Kidney epithelial cell (primary cell): ENCODE measurements at regions not wholly inside any gene's neighbourhood (a gene's known extent, or its start where the extent isn't known, plus 50 kb on each side); places are given as distances from the start of the nearest gene placed in this dataset.
A peak's percentile ranks its signal among the peaks of the same experiment; 100 is the strongest.

Source experiments
- DNase-seq: peaks from one replicate; pipeline ENCODE4 v3.0.0-alpha.2; 2010; ENCODE audit warnings: low read depth
- H3K27me3 ChIP-seq: 2 replicates; pipeline ENCODE4 v1.6.0; 2011; ENCODE audit warnings: low read length; ENCODE audit not compliant: control insufficient read depth, insufficient read depth
- H3K36me3 ChIP-seq: 2 replicates; pipeline ENCODE4 v1.5.1; 2011; ENCODE audit warnings: low read length; ENCODE audit not compliant: control insufficient read depth, insufficient read depth
- H3K4me3 ChIP-seq: 2 replicates; pipeline ENCODE4 v1.5.1; 2011; ENCODE audit warnings: low read depth, mild to moderate bottlenecking, control low read depth, low read length
- TF ChIP-seq, protein P1 (sequence below): IDR thresholded peaks from 2 replicates; pipeline ENCODE4 v1.5.1; 2011; ENCODE audit warnings: mild to moderate bottlenecking, moderate library complexity, low read length, control low read depth, inconsistent platforms; ENCODE audit not compliant: insufficient read depth, poor library complexity, severe bottlenecking

- Histone ChIP-seq H3K27me3 (no peaks in the 10 kb centered on the region), H3K36me3 (no peaks in the 10 kb centered on the region), H3K4me3 (no peak overlapping the region)
- peak; percentile 21 for DNase-seq
- TF ChIP-seq, protein P1, sequence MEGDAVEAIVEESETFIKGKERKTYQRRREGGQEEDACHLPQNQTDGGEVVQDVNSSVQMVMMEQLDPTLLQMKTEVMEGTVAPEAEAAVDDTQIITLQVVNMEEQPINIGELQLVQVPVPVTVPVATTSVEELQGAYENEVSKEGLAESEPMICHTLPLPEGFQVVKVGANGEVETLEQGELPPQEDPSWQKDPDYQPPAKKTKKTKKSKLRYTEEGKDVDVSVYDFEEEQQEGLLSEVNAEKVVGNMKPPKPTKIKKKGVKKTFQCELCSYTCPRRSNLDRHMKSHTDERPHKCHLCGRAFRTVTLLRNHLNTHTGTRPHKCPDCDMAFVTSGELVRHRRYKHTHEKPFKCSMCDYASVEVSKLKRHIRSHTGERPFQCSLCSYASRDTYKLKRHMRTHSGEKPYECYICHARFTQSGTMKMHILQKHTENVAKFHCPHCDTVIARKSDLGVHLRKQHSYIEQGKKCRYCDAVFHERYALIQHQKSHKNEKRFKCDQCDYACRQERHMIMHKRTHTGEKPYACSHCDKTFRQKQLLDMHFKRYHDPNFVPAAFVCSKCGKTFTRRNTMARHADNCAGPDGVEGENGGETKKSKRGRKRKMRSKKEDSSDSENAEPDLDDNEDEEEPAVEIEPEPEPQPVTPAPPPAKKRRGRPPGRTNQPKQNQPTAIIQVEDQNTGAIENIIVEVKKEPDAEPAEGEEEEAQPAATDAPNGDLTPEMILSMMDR: no peak
These were observed 456.5 kb downstream of the OMA1 start for GRCh38 chr1:58089898-58090534.

- Histone ChIP-seq H3K4me3 (no peak overlapping the region), H3K27me3 (no peaks in the 10 kb centered on the region), H3K36me3 (no peaks in the 10 kb centered on the region)
- DNase-seq: no peak
- TF ChIP-seq, protein P1: no peak
These were observed 462.3 kb downstream of the OMA1 start for GRCh38 chr1:58084266-58084665.

DNA sequence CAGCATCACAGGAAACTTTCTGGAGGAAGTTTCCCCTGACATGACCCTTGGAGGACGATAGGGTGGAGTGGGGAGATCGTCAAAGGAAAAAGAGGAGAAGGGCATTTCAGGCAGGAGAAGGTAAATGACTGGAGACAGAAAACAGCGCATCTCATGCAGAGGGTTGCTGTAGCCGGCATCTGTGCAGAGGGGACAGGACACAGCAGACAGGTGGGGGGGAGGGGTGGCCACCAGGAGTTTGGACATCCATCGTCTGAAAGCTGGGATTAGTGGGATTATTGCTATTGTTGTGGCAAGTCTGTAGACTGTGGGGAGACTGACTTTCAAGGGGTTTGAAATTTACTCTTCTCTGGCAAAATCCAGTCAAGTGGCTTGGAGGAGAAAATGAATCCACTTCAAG lies 463.9 kb downstream of the OMA1 start:
- no peak for DNase-seq
- Histone ChIP-seq H3K36me3 (no peaks in the 10 kb centered on the region), H3K27me3 (no peaks in the 10 kb centered on the region), H3K4me3 (no peak overlapping the region)
- TF ChIP-seq, protein P1: no peak

DNA sequence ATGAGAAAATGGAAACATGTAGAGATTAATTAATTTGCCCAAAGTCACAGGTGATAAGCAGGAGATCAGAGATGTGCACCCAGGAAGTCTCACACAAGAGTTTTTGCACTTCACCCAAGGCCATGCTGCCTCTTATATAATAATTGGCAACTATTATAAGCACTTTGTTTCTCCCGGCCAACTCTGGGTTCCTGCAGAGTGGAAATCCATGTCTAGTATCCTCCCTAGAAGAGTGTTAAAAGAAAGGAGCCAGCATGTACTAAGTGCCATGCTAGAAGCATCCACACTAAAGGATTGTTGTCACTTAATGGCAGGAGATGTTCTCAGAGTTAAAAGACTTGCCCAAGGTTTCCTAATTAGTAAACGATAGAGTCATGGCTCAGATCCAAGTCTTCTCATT lies 470.3 kb downstream of the OMA1 start:
- Histone ChIP-seq H3K4me3 (no peak overlapping the region), H3K27me3 (no peaks in the 10 kb centered on the region), H3K36me3 (no peaks in the 10 kb centered on the region)
- TF ChIP-seq, protein P1: no peak
- no peak for DNase-seq

GRCh38 chr1:58075188-58075578 lies 471.3 kb downstream of the OMA1 start:
- Histone ChIP-seq H3K4me3 (no peak overlapping the region), H3K27me3 (no peaks in the 10 kb centered on the region), H3K36me3 (no peaks in the 10 kb centered on the region)
- TF ChIP-seq, protein P1: no peak
- no peak for DNase-seq

- TF ChIP-seq, protein P1: no peak
- Histone ChIP-seq H3K27me3 (no peaks in the 10 kb centered on the region), H3K36me3 (no peaks in the 10 kb centered on the region), H3K4me3 (no peak overlapping the region)
- DNase-seq: no peak
These were observed 474.1 kb downstream of the OMA1 start for GRCh38 chr1:58072450-58072849.
